ENCODE measurements at regions not wholly inside any gene's neighbourhood (a gene's known extent, or its start where the extent isn't known, plus 50 kb on each side); places are given as distances from the start of the nearest gene placed in this dataset.

GRCh38 chr4:55765070-55765469 is 54.5 kb upstream of the EXOC1L start:
- Histone ChIP-seq H3K27me3 (no peaks in the 10 kb centered on the region), H3K9me3 (no peaks in the 10 kb centered on the region), H3K4me3 (no peak overlapping the region), H3K36me3 (no peaks in the 10 kb centered on the region), H3K27ac (no peak overlapping the region), H3K4me1 (no peaks in the 10 kb centered on the region)
- ATAC-seq (no peak), DNase-seq (no peak)
- intact Hi-C loops (cut with DNase I) = no loop called here
- WGBS, 4 donors = 77 to 91% (median 86%) methylated on average over 6 of the region's 6 CpGs
- TF ChIP-seq POLR2A (IDR thresholded peaks at IDR 0.05) (no peak), CTCF (IDR thresholded peaks at IDR 0.05) (no peak)

- WGBS, 4 donors = 58 to 71% (median 68%) methylated on average over 3 of the region's 3 CpGs
- Histone ChIP-seq H3K4me3 (no peak overlapping the region), H3K27ac (no peak overlapping the region), H3K27me3 (no peaks in the 10 kb centered on the region), H3K36me3 (no peaks in the 10 kb centered on the region), H3K4me1 (no peaks in the 10 kb centered on the region), H3K9me3 (no peaks in the 10 kb centered on the region)
- TF ChIP-seq POLR2A (IDR thresholded peaks at IDR 0.05) (no peak), CTCF (IDR thresholded peaks at IDR 0.05) (no peak)
- ATAC-seq (peak in 1 of 4 donors; percentile 42), DNase-seq (no peak)
- intact Hi-C loops (cut with DNase I) = no loop called here
Measured at GRCh38 chr4:55768291-55768690, 51.3 kb upstream of the EXOC1L start.

Data from heart left ventricle (tissue), 16 donors.